Prostate gland (tissue), 2 donors: ENCODE measurements at regions not wholly inside any gene's neighbourhood (a gene's known extent, or its start where the extent isn't known, plus 50 kb on each side); places are given as distances from the start of the nearest gene placed in this dataset.

ENCODE experiments used
- DNase-seq: peaks from one replicate; pipeline ENCODE4 v3.0.0-alpha.2; 2019; ENCODE audit warnings: low spot score
- H3K27ac ChIP-seq, 2 donors: fragments of 200-600 bp; sonication (generic); 2 replicates each; pipeline ENCODE4 v1.5.1; 2017 to 2019
- H3K27me3 ChIP-seq: fragments of 200-600 bp; sonication (generic); replicated peaks from 2 replicates; pipeline ENCODE4 v1.5.1; 2019; ENCODE audit not compliant: insufficient read depth
- H3K36me3 ChIP-seq, 2 donors: fragments of 200-600 bp; sonication (generic); 1 replicate in 1 of 2; 2 replicates in 1 of 2; pipeline versions ENCODE4 v1.5.1 to v1.8.1; 2017 to 2019
- H3K4me1 ChIP-seq: fragments of 200-600 bp; sonication (generic); replicated peaks from 2 replicates; pipeline ENCODE4 v1.5.1; 2019
- H3K4me3 ChIP-seq, 2 donors: fragments of 200-600 bp; sonication (generic); 2 replicates each; pipeline ENCODE4 v1.5.1; 2017 to 2019
- H3K9me3 ChIP-seq: fragments of 200-600 bp; sonication (generic); 2 replicates; pipeline ENCODE4 v1.5.1; 2017
- CTCF ChIP-seq, 4 experiments: fragments of 200-600 bp in 2 of 4; fragments of 450-650 bp in 2 of 4; sonication (generic) in 2 of 4; IDR thresholded peaks; 1 replicate in 3 of 4; 2 replicates in 1 of 4; pipeline ENCODE4 v1.5.1; 2016 to 2019; ENCODE audit warnings: antibody characterized with exemption in 4 of 4, mild to moderate bottlenecking in 2 of 4, moderate library complexity in 2 of 4
- POLR2A ChIP-seq: fragments of 450-650 bp; IDR thresholded peaks from one replicate; pipeline ENCODE4 v1.6.1; 2016; ENCODE audit warnings: antibody characterized with exemption, mild to moderate bottlenecking
- POLR2AphosphoS5 ChIP-seq: sonication (generic); formaldehyde crosslinking; IDR thresholded peaks from one replicate; pipeline ENCODE4 v1.6.1; 2017; ENCODE audit warnings: antibody characterized with exemption
- WGBS: methylation state at CpG from one replicate; pipeline ENCODE4 v1.1.5; 2018; 5-methylcytosine and 5-hydroxymethylcytosine counted together
- intact Hi-C: fragments of 100-400 bp; cut with DNase I; formaldehyde crosslinking; loops from one replicate; pipeline ENCODE4 v1.14.2; 2022

- WGBS = 63% methylated on average over 1 of the region's 1 CpG
- Histone ChIP-seq H3K9me3 (no peaks in the 10 kb centered on the region), H3K27ac (no peak overlapping the region)
Observed at GRCh38 chr5:13529300-13529699, 415.2 kb downstream of the DNAH5 start.

GRCh38 chr5:13524936-13525335, 419.6 kb downstream of the DNAH5 start:
- intact Hi-C loops = no loop called here
- 34% methylated on average over 2 of the region's 2 CpGs for WGBS
- H3K4me1 ChIP-seq = no peaks in the 10 kb centered on the region
- no peak overlapping the region for H3K27ac ChIP-seq
- no peak for DNase-seq
- H3K4me3 ChIP-seq = no peak overlapping the region
- H3K36me3 ChIP-seq = no peaks in the 10 kb centered on the region
- H3K27me3 ChIP-seq = no peaks in the 10 kb centered on the region
- no peaks in the 10 kb centered on the region for H3K9me3 ChIP-seq
- TF ChIP-seq POLR2AphosphoS5 (no peak), CTCF (IDR thresholded peaks at IDR 0.05) (no peak), POLR2A (no peak)

More at GRCh38 chr5:13529300-13529699, 415.2 kb downstream of the DNAH5 start:
- Histone ChIP-seq H3K4me1 (no peaks in the 10 kb centered on the region), H3K27me3 (no peaks in the 10 kb centered on the region), H3K36me3 (no peaks in the 10 kb centered on the region), H3K4me3 (no peak overlapping the region)
- intact Hi-C loops = no loop called here
- TF ChIP-seq CTCF (IDR thresholded peaks at IDR 0.05) = no peak
- no peak for TF ChIP-seq POLR2A
- TF ChIP-seq POLR2AphosphoS5 = no peak
- DNase-seq = no peak

GRCh38 chr5:13519131-13519530, 425.4 kb downstream of the DNAH5 start:
- TF ChIP-seq POLR2AphosphoS5 (no peak), POLR2A (no peak), CTCF (IDR thresholded peaks at IDR 0.05) (no peak)
- Histone ChIP-seq H3K27me3 (no peaks in the 10 kb centered on the region), H3K4me1 (no peaks in the 10 kb centered on the region), H3K4me3 (no peak overlapping the region), H3K27ac (no peak overlapping the region), H3K9me3 (no peaks in the 10 kb centered on the region), H3K36me3 (no peaks in the 10 kb centered on the region)
- DNase-seq = no peak
- WGBS = 89% methylated on average over 1 of the region's 1 CpG
- intact Hi-C loops = no loop called here

- H3K27me3 ChIP-seq = no peaks in the 10 kb centered on the region
- no peak overlapping the region for H3K4me3 ChIP-seq
- H3K36me3 ChIP-seq = no peaks in the 10 kb centered on the region
- 35% methylated on average over 1 of the region's 1 CpG for WGBS
- TF ChIP-seq CTCF (IDR thresholded peaks at IDR 0.05) = no peak
- TF ChIP-seq POLR2AphosphoS5 = no peak
- no peak for TF ChIP-seq POLR2A
- intact Hi-C loops = no loop called here
- H3K4me1 ChIP-seq = no peaks in the 10 kb centered on the region
- no peaks in the 10 kb centered on the region for H3K9me3 ChIP-seq
- no peak for DNase-seq
- no peak overlapping the region for H3K27ac ChIP-seq
Observed at GRCh38 chr5:13516195-13516594, 428.3 kb downstream of the DNAH5 start.

- H3K27me3 ChIP-seq = no peaks in the 10 kb centered on the region
- no peak overlapping the region for H3K27ac ChIP-seq
- DNase-seq = no peak
- no peaks in the 10 kb centered on the region for H3K36me3 ChIP-seq
- no peak overlapping the region for H3K4me3 ChIP-seq
- 80% methylated on average over 2 of the region's 2 CpGs for WGBS
- H3K9me3 ChIP-seq = no peaks in the 10 kb centered on the region
- TF ChIP-seq POLR2A = no peak
- no peak for TF ChIP-seq POLR2AphosphoS5
- TF ChIP-seq CTCF (IDR thresholded peaks at IDR 0.05) = no peak
- intact Hi-C loops = no loop called here
- H3K4me1 ChIP-seq = no peaks in the 10 kb centered on the region
Observed at GRCh38 chr5:13511442-13511841, 433.0 kb downstream of the DNAH5 start.
